HG02970 (cell line): ENCODE measurements at regions not wholly inside any gene's neighbourhood (a gene's known extent, or its start where the extent isn't known, plus 50 kb on each side); places are given as distances from the start of the nearest gene placed in this dataset.

ENCODE experiments used
- ATAC-seq: cut with Tn5 transposase; IDR thresholded peaks from one replicate; pipeline ENCODE4 v1.9.1; 2021; ENCODE audit warnings: mild to moderate bottlenecking, moderate library complexity, moderate number of reproducible peaks; ENCODE audit not compliant: unreplicated experiment, low FRiP score

DNA sequence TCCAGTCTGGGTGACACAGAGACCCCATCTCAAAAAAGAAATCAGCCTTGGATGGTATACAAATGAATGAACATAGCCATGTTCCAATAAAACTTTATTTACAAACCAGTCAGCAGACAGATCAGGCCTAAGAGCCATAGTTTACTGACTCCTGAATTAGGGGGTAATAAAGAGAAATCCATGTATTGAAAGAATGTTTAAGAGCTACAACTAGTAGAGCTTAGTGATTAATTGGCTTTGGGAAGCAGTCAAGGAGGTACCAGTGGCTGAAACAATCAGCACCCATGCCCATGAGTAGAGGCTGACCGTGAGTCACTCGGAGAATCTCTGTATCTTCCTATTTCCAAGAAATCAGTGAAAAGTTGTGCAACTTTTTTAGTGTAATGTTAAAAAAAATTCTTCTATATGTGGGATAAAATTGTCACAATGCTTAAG lies 223.6 kb upstream of the RREB1 start:
- no peak for ATAC-seq

DNA sequence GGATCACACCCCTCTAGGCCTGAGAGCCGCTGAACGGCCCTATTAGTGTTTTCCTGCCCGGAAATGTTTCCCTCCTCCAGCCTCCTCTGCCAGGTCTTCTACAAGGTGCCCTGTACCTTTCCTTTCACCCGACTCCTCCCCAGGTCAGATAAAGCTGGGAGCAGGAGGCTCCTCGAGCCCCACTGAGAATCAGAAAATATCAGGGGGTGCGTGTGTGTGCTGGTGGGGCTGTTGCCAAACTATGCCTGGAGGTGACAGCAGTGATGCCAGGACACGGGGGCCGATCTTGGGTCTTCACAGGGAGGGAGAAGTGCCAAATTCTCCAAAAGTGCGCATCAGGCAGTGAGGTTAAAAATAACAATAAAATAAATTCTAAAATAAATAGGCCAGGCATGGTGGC lies 222.8 kb upstream of the RREB1 start:
- no peak for ATAC-seq

DNA sequence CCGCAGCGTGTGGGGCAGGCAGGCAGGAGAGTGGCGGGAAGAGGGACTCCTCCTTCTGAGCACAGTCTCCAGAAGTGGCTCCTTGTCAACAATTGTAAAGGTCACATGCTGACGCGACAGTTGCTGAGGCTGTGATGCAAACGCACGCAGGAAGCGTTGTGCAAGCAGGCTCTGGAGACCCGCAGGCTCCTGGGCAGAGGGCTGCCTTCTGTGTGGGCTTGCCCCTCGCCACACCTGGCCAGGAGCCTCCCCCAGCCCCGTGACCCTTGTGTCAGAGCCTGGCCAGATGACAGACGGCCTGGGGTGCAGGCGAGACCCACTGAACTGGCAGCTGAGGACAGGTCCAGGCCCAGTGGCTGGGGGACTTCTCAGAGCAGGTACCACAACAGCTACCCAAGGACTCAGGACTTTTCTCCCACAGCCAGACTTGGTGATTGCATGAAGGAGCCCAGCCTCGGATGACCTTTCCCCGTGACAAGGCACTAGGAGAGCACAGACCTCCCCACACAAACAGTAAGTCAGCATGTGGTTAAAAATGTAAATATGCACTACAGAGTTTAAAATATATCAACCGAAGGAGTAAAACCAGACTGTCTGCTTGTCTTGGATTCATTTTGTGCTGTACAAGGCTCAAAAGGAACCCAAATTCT lies 222.1 kb upstream of the RREB1 start:
- no peak for ATAC-seq

DNA sequence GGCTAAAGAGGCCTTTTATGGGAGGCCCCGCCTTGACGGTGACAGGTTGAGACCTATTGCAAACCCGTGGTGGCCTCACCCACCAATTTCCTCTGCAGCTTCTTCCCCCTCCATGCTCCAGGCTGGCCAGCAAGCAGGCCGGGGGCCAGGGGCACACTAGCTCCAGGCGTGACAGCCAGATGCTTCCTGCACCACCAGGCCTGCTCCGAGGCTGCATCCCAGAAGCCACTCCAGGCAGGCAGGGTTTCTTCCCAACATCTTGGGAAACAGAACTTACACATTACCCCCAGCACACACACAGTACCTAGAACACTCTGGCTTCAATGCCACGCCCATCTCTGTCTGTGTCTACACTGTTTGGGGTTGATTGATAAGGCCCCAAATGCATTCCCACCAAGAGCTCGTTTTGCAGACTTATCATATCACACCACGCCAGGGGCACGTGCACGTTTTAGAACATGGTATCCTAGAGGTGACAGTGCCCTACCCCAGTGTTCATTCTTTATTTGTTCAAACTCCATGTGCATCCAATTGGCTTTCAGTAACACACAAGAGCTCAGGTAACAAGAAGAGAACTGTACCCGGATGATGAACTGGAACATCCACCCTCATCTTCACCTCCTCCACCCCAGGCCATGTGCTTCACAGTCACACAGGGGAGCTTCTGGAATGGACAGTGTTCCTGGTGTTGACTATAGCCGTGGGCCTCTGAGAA lies 221.4 kb upstream of the RREB1 start:
- no peak for ATAC-seq

DNA sequence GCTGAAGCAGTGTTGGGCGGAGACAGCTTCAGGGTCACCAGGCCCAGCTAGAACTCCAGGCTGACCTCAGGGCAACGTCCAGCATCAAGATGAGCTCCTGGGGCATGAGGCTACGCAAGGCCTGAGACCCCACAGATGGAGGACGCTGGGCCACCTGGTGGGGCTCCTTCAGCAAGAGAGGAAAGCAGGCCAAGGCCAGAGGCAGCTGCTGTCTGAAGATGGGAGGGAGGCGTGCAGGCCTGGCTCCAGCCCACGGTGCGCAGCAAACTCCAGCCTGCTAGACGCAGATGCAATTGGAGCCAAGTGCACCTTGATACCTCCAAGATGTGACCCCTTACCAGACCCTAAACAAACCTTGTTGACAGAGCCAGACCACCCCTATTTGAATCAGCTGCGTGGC lies 220.9 kb upstream of the RREB1 start:
- ATAC-seq, result no peak

DNA sequence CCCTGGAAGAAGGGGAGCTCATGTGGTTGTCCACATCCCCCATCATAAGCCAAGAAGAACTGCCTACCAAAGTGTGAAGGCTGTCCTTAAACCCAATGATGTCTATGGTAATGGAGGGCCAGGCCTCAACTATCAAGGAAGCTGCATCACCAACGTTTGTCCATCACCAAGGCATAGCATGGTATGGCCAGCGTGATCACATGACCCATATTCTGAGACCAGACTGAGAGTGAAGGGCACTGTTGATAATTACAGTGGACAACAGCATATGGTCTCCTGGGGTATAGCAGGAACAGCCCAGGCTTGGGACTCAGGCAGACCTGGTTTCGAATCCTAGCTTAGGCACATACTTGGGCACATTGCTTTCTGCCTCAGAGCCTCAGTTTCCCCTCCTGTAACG lies 218.2 kb upstream of the RREB1 start:
- no peak for ATAC-seq

DNA sequence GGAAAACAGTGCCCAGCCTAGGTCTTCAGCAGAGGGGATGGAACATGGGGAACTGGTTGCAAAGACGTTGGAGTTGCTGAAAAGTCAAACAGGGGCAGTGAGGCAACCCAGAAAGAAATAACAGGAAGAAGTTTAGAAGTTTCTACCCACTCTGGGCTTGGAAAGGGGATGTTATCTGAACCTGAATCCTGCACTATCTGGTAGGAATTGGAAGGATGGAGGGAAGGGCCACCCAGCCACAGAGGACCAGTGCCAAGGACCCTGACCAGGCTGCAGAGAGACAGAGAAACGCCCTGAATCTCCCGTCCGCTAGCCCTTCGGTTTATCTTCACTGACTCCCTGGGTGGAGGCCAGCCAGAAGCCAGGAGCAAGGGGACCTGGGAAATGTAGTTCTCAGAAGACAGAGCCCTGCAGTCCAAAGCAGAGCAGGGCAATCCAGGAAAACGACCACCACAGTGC lies 217.3 kb upstream of the RREB1 start:
- no peak for ATAC-seq

DNA sequence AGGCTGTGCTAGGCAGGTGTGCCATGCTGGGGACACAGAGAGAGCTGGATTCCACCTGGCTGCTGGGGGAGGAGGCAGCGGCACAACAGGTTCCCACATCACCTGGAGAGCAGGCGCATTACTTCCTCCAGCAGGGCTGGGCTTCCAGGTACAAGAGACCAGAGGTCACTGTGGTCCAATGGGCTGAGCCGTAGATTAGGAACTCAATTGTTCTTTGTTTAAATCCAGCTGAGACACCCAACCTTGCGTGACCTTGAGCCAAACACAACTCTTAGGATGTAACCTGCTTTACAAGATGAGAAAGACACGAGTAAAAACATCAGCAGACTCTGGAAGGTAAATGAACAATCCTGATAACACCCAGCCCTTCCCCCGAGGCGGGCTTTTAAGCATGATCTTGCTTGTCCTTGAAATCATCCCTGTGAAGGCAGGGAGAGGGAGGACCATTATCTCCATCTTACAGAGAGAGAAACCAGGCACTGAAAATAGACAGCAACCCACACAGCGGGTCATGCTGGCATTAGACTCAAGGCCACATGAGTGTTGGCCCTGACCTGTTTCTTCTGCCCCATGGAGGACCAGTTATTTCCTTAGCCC lies 216.5 kb upstream of the RREB1 start:
- ATAC-seq, result no peak

DNA sequence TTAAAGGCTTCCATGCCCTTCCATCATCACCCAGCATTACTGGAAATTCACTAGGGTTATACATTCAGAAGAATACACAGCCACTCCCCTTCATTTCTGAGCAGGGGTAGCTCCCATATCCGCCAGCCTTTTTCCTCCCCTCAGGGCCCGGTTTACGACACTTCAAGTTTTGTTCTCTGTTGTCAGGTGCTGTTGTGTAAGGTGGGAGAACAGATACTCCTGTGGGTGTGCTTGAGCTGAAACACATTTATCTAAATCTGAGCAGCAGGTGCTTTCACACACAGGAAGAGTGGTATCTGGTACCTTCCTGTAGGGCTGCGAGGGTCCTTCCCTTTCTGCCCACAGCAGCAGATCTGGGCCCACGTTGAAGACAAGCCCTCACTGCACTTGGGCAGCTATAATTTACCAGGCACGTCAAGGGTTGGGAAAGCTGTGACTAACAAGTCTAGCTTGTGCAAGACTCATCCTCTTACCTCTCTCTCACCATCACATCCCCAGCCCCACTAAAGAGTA lies 215.8 kb upstream of the RREB1 start:
- ATAC-seq, result no peak

DNA sequence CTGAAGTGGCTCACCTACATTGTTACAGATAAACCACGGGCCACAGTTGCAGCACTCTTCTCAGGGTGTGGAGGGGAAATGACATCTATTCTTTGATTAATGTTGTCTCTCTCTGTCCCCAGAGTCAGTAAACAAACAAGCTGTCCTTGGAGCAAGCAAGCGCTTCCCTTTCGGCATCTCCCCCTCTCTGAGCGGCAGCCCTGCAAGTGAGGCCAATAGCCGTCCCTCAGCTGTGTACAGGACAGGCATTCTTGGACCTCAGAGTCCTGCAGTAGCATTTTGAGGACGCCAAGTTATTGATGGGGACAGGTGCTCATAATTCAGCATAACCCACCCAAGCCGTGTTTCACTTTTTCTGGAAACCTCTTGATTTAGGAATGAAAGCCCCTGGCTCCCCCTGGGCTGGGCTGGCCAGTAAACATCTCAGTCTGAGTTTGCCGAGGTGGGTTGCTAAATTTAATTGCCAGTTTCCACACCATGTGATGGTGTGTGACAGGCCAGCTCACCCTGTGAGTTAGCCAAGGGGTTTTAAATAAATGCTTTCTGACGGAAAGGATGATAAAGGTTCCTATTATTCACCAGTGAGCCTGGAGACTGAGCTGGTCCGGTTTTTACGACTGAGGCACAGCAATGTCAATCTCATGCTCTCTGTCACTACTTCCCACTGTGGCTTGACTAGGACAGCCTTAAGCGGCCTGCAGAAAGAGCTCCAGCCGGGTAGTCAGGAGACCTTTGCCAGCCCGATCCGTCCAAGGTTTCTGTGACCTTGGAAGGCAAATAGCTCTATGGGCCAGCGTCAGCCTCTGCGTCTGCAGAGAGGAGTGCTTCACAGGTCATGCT lies 214.8 kb upstream of the RREB1 start:
- no peak for ATAC-seq

DNA sequence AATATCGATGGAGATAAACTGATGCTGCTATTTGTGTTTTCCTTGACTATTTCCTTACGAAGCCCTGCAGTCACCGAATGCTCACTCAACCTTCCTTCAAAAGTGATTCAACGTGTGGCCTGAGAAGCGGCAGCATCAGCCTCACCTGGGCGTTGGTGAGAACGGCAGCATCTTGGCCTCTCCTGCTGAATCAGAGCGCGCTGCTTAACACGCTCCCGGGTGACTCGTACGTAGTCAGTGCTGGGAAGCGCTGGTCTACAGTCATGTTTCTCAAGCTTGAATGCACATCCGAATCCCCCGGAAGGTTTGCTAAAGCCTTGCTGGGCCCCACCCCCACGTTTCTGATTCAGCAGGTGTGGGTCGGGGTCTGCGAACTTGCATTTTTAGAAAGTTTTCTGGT lies 214.1 kb upstream of the RREB1 start:
- ATAC-seq, result no peak

DNA sequence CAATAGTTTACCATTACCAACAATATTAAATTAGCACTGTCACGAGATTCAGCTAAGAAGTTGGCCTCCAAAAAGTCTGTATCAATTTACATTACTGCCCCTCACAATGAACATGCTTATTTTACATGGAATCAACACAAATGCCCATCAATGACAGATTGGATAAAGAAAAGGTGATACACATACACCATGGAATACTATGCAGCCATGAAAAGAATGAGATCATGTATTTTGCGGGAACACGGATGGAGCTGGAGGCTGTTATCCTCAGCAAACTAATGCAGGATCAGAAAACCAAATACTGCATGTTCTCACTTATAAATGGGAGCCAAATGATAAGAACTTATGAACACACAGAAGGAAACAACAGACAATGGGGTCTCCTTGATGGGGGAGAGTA lies 211.8 kb upstream of the RREB1 start:
- no peak for ATAC-seq

DNA sequence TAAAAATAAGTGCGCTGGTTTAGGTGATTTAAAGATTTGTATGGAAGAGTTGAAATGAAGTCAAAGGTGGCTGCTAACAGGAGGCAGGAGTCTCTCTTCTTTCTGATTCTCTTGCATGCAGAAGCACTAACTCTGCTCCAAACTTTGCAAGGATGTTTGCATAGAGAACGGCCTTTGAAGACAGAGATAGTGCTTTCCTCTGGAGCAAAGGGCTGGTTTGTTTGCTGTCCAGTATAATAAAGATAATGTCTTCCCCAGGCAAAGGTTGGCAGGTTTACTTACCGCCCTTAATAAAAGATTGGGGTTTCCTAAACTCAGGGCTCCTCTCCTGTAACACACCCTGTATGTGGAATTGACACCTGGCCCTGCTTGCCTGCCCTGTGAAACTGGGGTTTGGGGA lies 210.6 kb upstream of the RREB1 start:
- no peak for ATAC-seq

DNA sequence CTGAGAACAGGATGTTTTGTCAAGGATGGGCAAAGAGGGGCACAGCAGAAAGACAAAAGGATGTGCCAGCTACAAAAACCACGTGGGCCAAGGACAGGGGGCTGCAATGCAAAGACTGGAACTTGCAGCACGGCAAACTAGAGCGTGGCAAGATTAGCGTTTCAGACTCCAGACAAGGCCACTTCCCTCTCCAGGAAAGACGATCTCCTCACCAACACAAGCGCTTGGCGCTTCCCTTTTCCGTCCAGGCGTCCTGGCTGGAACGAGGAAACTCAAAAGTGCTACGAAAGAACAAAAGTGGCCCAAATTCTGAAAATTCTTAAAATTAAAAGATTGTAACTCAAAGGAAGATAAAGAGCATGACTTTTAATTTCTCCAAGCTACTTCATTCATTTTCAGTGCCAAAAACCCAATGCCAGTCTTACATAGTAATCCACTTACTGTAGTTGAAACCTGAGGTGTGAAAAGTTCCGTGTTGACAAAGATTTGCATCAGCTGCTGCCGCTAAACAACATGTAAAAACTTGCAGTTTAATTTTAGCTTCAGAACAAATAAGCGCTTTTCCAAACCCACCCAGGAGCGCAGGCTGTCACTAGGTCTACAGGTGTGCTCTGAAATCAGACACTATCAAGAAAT lies 207.1 kb upstream of the RREB1 start:
- ATAC-seq, result no peak

DNA sequence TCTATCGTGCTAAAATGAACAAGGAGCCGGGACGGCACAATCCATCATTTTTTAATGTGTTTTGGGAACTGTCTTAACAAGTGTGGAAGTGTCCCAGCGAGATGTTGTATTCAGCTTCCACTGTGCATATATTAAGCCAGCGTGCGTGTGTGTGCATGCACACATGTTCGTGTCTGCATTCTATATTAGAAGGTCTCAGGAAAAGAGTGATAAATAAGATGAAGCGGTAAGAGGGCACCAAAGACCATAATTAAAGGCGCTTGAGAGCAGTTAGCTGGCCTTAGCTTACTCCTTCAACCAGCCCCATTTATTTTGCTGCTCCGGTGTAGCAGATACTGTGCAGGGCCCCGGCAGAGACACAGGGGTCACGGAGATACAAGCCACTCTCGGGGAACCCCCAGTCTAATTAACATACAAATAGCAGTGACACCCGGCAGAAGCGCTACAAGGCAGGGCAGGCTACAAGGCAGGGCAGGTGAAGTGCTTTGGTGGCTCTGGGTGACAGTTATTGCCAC lies 206.5 kb upstream of the RREB1 start:
- no peak for ATAC-seq

DNA sequence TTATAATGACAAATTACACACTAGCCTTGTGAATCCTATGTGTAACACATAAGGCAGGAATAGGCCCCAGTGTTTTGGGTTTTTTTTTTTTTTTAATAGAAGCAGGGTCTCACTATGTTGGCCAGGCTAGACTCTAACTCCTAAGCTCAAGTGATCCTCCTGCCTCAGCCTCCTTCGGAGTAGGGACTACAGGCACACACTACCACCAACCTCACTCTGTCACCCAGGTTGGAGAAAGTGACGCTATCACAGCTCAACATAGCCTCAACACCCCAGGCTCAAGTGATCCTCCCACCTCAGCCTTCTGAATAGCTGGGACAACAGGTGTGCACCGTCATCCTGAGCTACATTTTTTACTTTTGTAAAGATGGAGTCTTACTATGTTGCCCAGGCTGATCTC lies 205.8 kb upstream of the RREB1 start:
- ATAC-seq, result no peak

DNA sequence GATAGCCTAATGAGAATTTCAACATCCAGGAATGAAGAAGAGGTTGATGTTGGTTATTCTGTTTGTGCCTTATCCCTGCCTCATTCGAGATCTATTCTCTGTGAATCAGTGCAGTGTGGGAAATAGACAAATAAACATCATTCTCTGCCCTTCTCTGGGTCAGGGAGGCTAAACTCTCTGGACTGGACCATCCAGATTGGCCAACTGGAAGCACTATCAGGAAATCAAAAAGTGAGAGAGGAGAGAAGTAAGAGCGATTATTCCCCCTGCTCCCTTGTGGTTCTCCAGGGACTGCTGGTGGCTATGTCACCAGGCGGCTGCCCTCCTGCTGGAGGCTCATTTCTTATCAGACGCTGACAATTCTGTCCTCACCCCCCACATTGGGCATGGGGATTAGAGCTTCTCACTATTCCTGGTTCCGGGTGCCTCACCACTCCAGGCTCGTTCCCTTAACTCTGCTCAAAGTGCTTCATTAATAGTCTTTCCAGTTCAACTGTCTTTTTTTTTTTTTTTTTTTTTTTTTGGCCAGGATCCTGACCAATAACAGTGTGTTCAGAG lies 201.7 kb upstream of the RREB1 start:
- ATAC-seq, result no peak

DNA sequence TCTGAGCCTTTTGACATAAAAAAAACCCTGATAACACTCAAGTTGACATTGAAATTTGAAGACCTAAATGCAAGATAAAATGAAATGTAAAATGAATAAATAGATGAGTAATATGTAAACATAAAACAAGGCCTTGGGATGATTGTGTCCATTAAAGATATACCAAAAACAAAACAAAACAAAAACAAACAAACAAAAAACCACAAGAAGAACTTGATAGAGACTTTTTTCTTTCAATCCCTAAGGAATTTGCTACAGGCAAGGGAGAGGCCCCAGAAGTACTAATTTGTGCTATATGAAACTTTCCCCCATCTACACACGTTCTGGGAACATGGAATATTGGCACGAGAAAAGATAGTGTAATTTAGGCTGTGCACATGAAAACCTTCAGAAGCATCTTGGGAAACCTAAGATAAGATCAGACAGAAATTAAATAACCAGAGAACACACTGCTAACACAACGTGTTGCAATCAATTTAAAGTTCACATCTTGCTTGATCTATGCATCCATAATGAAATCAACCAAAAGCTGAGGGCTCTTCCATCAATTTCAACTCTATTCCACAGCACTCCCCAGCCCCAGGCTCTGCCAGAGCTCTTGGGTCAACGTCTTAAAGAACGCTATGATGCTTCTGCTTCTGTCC lies 201.1 kb upstream of the RREB1 start:
- no peak for ATAC-seq

DNA sequence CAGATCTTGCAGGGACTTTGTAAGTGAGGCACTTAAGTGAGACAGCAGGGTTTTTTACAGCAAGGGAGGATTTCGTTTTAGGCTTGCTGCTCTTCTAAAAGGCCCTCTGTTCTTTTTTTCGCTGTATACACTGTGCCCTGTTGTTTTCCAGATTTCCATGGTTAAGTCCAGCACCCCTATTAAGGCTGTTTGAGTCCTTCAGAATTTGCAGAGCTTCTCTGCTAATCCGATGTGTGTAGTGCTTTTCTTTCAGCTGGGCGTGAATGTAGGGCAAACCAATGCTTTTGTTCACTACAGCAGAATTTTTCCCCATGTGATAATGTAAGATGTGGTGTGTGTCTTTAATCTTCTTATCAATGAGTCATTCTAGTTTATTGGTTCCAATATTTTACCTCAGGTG lies 200.5 kb upstream of the RREB1 start:
- ATAC-seq, result no peak
